ENCODE measurements at regions not wholly inside any gene's neighbourhood (a gene's known extent, or its start where the extent isn't known, plus 50 kb on each side); places are given as distances from the start of the nearest gene placed in this dataset.

GRCh38 chr4:27702730-27703431 is 842.2 kb downstream of the STIM2 start:
- DNase-seq, result no peak
- Histone ChIP-seq H3K4me1 (ENCODE audit: control insufficient read depth, insufficient read depth, low read length) (no peaks in the 10 kb centered on the region), H3K27me3 (ENCODE audit: control insufficient read depth, insufficient read depth) (no peaks in the 10 kb centered on the region), H3K4me3 (ENCODE audit: low read length) (no peak overlapping the region), H3K27ac (ENCODE audit: low read length) (no peak overlapping the region), H3K9me3 (ENCODE audit: control insufficient read depth, low read length) (no peaks in the 10 kb centered on the region)
- intact Hi-C loops (cut with DNase I), result no loop called here
- ATAC-seq, result no peak
- whole genome bisulfite sequencing, result 39% methylated on average over 5 of the region's 5 CpGs

DNA sequence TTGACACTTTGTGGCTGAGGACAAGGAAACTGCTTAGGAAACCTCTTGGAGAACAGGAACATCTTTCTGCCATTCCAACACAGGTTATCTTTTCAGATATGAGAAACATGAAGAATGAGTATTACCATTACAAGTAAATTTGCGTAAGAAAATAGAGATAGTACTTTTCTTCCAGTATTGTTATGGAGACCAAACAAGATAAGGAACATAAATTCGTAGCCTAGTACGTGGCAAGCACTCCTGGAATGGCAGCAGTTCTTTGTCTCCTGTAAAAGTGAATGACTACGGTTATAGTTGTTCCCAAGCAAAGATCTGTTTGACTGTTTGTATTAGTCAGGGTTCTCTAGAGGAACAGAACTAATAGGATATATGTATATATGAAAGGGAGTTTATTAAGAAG is 843.1 kb downstream of the STIM2 start:
- Histone ChIP-seq H3K4me3 (ENCODE audit: low read length) (no peak overlapping the region), H3K4me1 (ENCODE audit: control insufficient read depth, insufficient read depth, low read length) (no peaks in the 10 kb centered on the region), H3K9me3 (ENCODE audit: control insufficient read depth, low read length) (no peaks in the 10 kb centered on the region), H3K27ac (ENCODE audit: low read length) (no peak overlapping the region), H3K27me3 (ENCODE audit: control insufficient read depth, insufficient read depth) (no peaks in the 10 kb centered on the region)
- no peak for ATAC-seq
- DNase-seq, result no peak
- WGBS, result 75% methylated on average over 4 of the region's 4 CpGs
- intact Hi-C loops (cut with DNase I), result no loop called here

GRCh38 chr4:27711041-27711440 is 850.4 kb downstream of the STIM2 start:
- intact Hi-C loops (cut with DNase I), result no loop called here
- DNase-seq (no peak), ATAC-seq (no peak)
- Histone ChIP-seq H3K9me3 (ENCODE audit: control insufficient read depth, low read length) (no peaks in the 10 kb centered on the region), H3K4me3 (ENCODE audit: low read length) (no peak overlapping the region), H3K27ac (ENCODE audit: low read length) (no peak overlapping the region), H3K4me1 (ENCODE audit: control insufficient read depth, insufficient read depth, low read length) (no peaks in the 10 kb centered on the region), H3K27me3 (ENCODE audit: control insufficient read depth, insufficient read depth) (no peaks in the 10 kb centered on the region)
- 93% methylated on average over 3 of the region's 3 CpGs for WGBS

DNA sequence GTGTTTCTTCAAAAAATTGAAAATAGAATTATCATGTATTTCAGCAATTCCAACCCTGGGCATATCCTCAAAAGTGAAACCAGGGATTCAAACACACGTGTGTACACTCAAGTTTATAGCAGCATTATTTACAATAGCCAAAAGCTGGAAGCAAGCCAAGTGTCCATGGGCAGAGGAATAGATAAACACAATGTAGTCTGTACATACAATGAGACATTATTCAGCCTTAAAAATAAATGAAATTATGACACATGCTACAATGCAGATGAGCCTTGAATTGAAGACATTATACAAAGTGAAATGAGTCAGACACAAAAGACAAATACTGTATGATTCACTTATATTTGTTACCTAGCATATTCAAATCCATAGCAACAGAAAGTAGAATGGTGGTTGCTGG is 853.4 kb downstream of the STIM2 start:
- intact Hi-C loops (cut with DNase I), result no loop called here
- Histone ChIP-seq H3K27ac (ENCODE audit: low read length) (no peak overlapping the region), H3K9me3 (ENCODE audit: control insufficient read depth, low read length) (no peaks in the 10 kb centered on the region), H3K4me3 (ENCODE audit: low read length) (no peak overlapping the region), H3K4me1 (ENCODE audit: control insufficient read depth, insufficient read depth, low read length) (no peaks in the 10 kb centered on the region), H3K27me3 (ENCODE audit: control insufficient read depth, insufficient read depth) (no peaks in the 10 kb centered on the region)
- ATAC-seq (no peak), DNase-seq (no peak)
- 45% methylated on average over 1 of the region's 1 CpG for whole genome bisulfite sequencing

DNA sequence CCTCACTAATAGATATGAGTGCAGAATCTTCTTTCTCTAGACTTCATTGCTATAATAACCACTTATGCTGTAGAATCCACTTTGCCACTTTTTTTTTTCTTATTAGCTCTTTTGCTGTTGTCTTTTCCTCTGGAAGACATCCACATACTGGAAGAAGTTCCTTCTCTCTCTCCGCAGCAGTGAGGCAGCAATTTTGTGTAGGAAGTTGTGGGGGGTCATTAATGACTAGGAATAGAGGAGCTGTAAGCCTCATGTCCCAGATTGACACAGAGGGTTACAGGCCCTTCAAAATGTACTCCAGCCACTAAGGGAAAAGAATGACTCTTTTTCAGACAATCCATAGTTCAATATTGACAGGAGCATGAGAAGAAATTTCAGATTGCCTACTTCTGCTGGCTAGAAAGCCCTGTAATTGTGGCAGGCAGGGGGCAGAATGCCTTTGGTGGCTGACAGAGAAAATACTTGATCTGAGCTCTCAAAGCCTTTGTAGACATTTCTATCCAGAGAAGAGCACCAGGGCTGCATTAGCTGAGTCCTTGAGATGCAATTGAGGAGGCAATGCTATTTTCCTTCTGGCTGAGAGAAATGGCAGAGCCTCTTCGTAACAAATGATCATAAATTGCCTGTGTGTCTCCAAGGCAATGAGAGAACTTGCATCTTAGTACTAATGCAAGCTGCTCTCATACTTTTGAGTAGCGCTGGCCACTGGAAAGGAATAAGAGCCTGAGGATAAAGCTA is 856.2 kb downstream of the STIM2 start:
- H3K4me3 ChIP-seq (ENCODE audit: low read length), result no peak overlapping the region
- intact Hi-C loops (cut with DNase I), result no loop called here
- ATAC-seq, result no peak
- no peak overlapping the region for H3K27ac ChIP-seq (ENCODE audit: low read length)
- no peaks in the 10 kb centered on the region for H3K9me3 ChIP-seq (ENCODE audit: control insufficient read depth, low read length)
- H3K4me1 ChIP-seq (ENCODE audit: control insufficient read depth, insufficient read depth, low read length), result no peaks in the 10 kb centered on the region
- no peaks in the 10 kb centered on the region for H3K27me3 ChIP-seq (ENCODE audit: control insufficient read depth, insufficient read depth)
- DNase-seq, result no peak
- 76% methylated on average over 3 of the region's 3 CpGs for WGBS

GRCh38 chr4:27717431-27717755 is 856.8 kb downstream of the STIM2 start:
- 68% methylated on average over 4 of the region's 4 CpGs for WGBS
- H3K4me3 ChIP-seq (ENCODE audit: low read length), result no peak overlapping the region
- no peak overlapping the region for H3K27ac ChIP-seq (ENCODE audit: low read length)
- ATAC-seq (no peak), DNase-seq (no peak)
- no peaks in the 10 kb centered on the region for H3K9me3 ChIP-seq (ENCODE audit: control insufficient read depth, low read length)
- H3K4me1 ChIP-seq (ENCODE audit: control insufficient read depth, insufficient read depth, low read length), result no peaks in the 10 kb centered on the region
- intact Hi-C loops (cut with DNase I), result no loop called here
- H3K27me3 ChIP-seq (ENCODE audit: control insufficient read depth, insufficient read depth), result no peaks in the 10 kb centered on the region

- H3K9me3 ChIP-seq (ENCODE audit: control insufficient read depth, low read length), result no peaks in the 10 kb centered on the region
- no peak overlapping the region for H3K4me3 ChIP-seq (ENCODE audit: low read length)
- ATAC-seq (no peak), DNase-seq (no peak)
- no peaks in the 10 kb centered on the region for H3K4me1 ChIP-seq (ENCODE audit: control insufficient read depth, insufficient read depth, low read length)
- intact Hi-C loops (cut with DNase I), result no loop called here
- no peaks in the 10 kb centered on the region for H3K27me3 ChIP-seq (ENCODE audit: control insufficient read depth, insufficient read depth)
- WGBS, result 87% methylated on average over 4 of the region's 4 CpGs
- no peak overlapping the region for H3K27ac ChIP-seq (ENCODE audit: low read length)
Observed at GRCh38 chr4:27720010-27720766, 859.5 kb downstream of the STIM2 start.

GRCh38 chr4:27721193-27721592 is 860.6 kb downstream of the STIM2 start:
- 91% methylated on average over 8 of the region's 8 CpGs for WGBS
- no peak overlapping the region for H3K27ac ChIP-seq (ENCODE audit: low read length)
- no peak for ATAC-seq
- DNase-seq, result no peak
- H3K27me3 ChIP-seq (ENCODE audit: control insufficient read depth, insufficient read depth), result no peaks in the 10 kb centered on the region
- H3K4me1 ChIP-seq (ENCODE audit: control insufficient read depth, insufficient read depth, low read length), result no peaks in the 10 kb centered on the region
- no peaks in the 10 kb centered on the region for H3K9me3 ChIP-seq (ENCODE audit: control insufficient read depth, low read length)
- no peak overlapping the region for H3K4me3 ChIP-seq (ENCODE audit: low read length)
- intact Hi-C loops (cut with DNase I), result no loop called here

DNA sequence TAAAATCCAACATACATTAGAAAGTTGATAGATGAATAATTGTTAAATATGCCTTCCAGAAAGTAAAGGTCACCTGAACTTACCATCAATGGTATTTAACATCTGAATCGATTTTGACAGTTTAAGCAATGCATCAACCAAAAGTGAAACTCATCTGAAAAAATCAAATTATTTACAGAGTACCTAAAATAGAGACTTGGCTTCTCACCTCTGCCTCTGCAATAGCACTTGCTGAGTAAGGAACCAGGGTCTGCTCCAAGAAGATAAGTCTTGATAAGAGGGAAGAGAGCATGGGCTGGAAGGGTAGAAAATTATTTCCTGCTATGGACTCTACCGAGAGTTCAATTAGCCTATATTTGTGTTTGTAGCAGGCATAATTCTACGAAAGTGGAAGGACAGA is 868.3 kb downstream of the STIM2 start:
- no peak overlapping the region for H3K27ac ChIP-seq (ENCODE audit: low read length)
- intact Hi-C loops (cut with DNase I), result no loop called here
- no peaks in the 10 kb centered on the region for H3K4me1 ChIP-seq (ENCODE audit: control insufficient read depth, insufficient read depth, low read length)
- ATAC-seq (no peak), DNase-seq (no peak)
- 65% methylated on average over 3 of the region's 3 CpGs for WGBS
- H3K4me3 ChIP-seq (ENCODE audit: low read length), result no peak overlapping the region
- H3K27me3 ChIP-seq (ENCODE audit: control insufficient read depth, insufficient read depth), result no peaks in the 10 kb centered on the region
- no peaks in the 10 kb centered on the region for H3K9me3 ChIP-seq (ENCODE audit: control insufficient read depth, low read length)

DNA sequence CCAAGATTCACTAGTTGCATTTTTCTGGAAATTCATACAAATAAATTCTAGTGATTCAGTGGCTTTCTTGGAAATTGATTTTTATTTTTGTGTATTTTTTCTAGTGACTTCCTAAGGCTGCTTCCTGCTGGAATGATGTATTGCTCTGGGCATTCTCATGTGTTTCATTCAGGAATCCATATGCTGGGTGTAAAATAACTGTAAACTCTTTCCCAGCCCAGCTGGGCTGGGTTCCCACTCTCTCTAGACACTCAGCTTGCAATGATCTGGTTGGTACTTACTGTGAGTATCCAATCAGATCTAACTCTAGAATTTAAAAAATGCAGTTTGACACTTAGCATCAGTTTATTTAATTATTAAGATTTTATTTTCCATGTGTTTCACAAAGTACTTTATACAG is 882.2 kb downstream of the STIM2 start:
- Histone ChIP-seq H3K27me3 (ENCODE audit: control insufficient read depth, insufficient read depth) (no peaks in the 10 kb centered on the region), H3K9me3 (ENCODE audit: control insufficient read depth, low read length) (no peaks in the 10 kb centered on the region), H3K27ac (ENCODE audit: low read length) (no peak overlapping the region), H3K4me3 (ENCODE audit: low read length) (no peak overlapping the region), H3K4me1 (ENCODE audit: control insufficient read depth, insufficient read depth, low read length) (no peaks in the 10 kb centered on the region)
- DNase-seq (no peak), ATAC-seq (no peak)
- intact Hi-C loops (cut with DNase I), result no loop called here
